Stimulated activated naive CD8-positive, alpha-beta T cell treated with anti-CD3 and anti-CD28 coated beads, Interleukin-15, Interleukin-2, amounts not matched to agents 100 ng/mL and 50 ng/mL, for 24 hours (primary cell): ENCODE measurements at regions not wholly inside any gene's neighbourhood (a gene's known extent, or its start where the extent isn't known, plus 50 kb on each side); places are given as distances from the start of the nearest gene placed in this dataset.
"Not testable (repeated sequence)": the region's sequence is repeated elsewhere in the genome, so short reads cannot be mapped to it uniquely, and the experiment has no call there.

Experiments
- H3K27ac Mint-ChIP-seq: one replicate; pipeline ENCODE4 v1.8.0; 2021; ENCODE audit warnings: mild to moderate bottlenecking, mixed read lengths
- H3K27me3 Mint-ChIP-seq: one replicate; pipeline ENCODE4 v1.8.0; 2021; ENCODE audit warnings: mixed read lengths
- H3K36me3 Mint-ChIP-seq: one replicate; pipeline ENCODE4 v1.8.0; 2021; ENCODE audit warnings: low read depth, mixed read lengths
- H3K4me1 Mint-ChIP-seq: one replicate; pipeline ENCODE4 v1.8.0; 2021; ENCODE audit warnings: low read depth, mixed read lengths
- H3K4me3 Mint-ChIP-seq: one replicate; pipeline ENCODE4 v1.8.0; 2021; ENCODE audit warnings: mild to moderate bottlenecking, mixed read lengths
- H3K9me3 Mint-ChIP-seq: one replicate; pipeline ENCODE4 v1.8.0; 2021; ENCODE audit warnings: mixed read lengths

- not testable (repeated sequence) for H3K36me3 Mint-ChIP-seq, H3K27ac Mint-ChIP-seq, H3K4me3 Mint-ChIP-seq, H3K27me3 Mint-ChIP-seq, H3K9me3 Mint-ChIP-seq, H3K4me1 Mint-ChIP-seq
Measured at GRCh38 chr2:85969367-85969766, 80.6 kb upstream of the ST3GAL5 start.

GRCh38 chr2:85965770-85966169 lies 77.0 kb upstream of the ST3GAL5 start:
- H3K27me3 Mint-ChIP-seq, H3K27ac Mint-ChIP-seq, H3K36me3 Mint-ChIP-seq, H3K4me3 Mint-ChIP-seq, H3K9me3 Mint-ChIP-seq, H3K4me1 Mint-ChIP-seq: not testable (repeated sequence)

DNA sequence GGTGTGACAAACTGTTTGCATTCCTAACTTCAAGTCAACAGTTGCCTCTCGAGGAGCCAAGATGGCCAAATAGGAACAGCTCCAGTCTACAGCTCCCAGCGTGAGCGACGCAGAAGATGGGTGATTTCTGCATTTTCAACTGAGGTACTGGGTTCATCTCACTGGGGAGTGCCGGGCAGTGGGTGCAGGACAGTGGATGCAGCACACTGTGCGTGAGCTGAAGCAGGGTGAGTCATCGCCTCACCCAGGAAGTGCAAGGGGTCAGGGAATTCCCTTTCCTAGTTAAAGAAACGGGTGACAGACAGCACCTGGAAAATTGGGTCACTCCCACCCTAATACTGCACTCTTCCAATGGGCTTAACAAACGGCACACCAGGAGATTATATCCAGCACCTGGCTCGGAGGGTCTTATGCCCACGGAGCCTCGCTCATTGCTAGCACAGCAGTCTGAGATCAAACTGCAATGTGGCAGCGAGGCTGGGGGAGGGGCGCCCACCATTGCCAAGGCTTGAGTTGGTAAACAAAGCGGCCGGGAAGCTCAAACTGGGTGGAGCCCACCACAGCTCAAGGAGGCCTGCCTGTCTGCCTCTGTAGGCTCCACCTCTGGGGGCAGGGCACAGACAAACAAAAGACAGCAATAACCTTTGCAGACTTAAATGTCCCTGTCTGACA lies 75.1 kb upstream of the ST3GAL5 start:
- not testable (repeated sequence) for H3K27ac Mint-ChIP-seq, H3K36me3 Mint-ChIP-seq, H3K9me3 Mint-ChIP-seq, H3K27me3 Mint-ChIP-seq, H3K4me3 Mint-ChIP-seq, H3K4me1 Mint-ChIP-seq

- H3K4me1 Mint-ChIP-seq, result peaks cover 5% of the 10 kb centered on the region
- no peak overlapping the region for H3K27ac Mint-ChIP-seq
- no peaks in the 10 kb centered on the region for H3K9me3 Mint-ChIP-seq
- H3K27me3 Mint-ChIP-seq, result no peaks in the 10 kb centered on the region
- no peak overlapping the region for H3K4me3 Mint-ChIP-seq
- no peaks in the 10 kb centered on the region for H3K36me3 Mint-ChIP-seq
Measured at GRCh38 chr2:85963068-85963467, 74.3 kb upstream of the ST3GAL5 start.

- no peaks in the 10 kb centered on the region for H3K36me3 Mint-ChIP-seq
- H3K4me1 Mint-ChIP-seq, result peaks cover 5% of the 10 kb centered on the region
- no peaks in the 10 kb centered on the region for H3K9me3 Mint-ChIP-seq
- no peak overlapping the region for H3K27ac Mint-ChIP-seq
- no peaks in the 10 kb centered on the region for H3K27me3 Mint-ChIP-seq
- H3K4me3 Mint-ChIP-seq, result no peak overlapping the region
Measured at GRCh38 chr2:85961754-85962153, 73.0 kb upstream of the ST3GAL5 start.

- H3K27me3 Mint-ChIP-seq, result no peaks in the 10 kb centered on the region
- no peaks in the 10 kb centered on the region for H3K9me3 Mint-ChIP-seq
- H3K36me3 Mint-ChIP-seq, result no peaks in the 10 kb centered on the region
- H3K4me1 Mint-ChIP-seq, result peaks cover 5% of the 10 kb centered on the region
- no peak overlapping the region for H3K27ac Mint-ChIP-seq
- no peak overlapping the region for H3K4me3 Mint-ChIP-seq
Measured at GRCh38 chr2:85961053-85961452, 72.3 kb upstream of the ST3GAL5 start.

DNA sequence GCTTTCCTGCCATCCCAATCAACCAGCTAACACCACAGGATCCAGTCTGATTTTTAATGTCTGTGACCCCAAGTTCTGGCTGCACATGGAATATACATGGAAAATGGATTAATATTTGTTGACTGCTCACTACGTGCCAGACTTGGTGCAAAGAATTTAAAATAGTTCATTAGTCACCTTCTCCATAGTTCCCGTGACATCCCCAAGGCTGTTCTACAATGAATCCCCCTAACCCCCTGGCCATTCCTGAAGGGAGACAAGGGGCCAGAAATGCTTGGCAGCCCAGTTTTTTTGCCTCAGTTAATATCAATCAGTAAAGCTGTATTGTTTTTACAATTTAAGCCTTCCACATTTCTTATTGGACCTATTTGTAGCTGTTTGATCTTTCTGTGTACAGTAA lies 71.0 kb upstream of the ST3GAL5 start:
- no peak overlapping the region for H3K27ac Mint-ChIP-seq
- no peaks in the 10 kb centered on the region for H3K9me3 Mint-ChIP-seq
- peaks cover 5% of the 10 kb centered on the region for H3K4me1 Mint-ChIP-seq
- H3K4me3 Mint-ChIP-seq, result no peak overlapping the region
- no peaks in the 10 kb centered on the region for H3K27me3 Mint-ChIP-seq
- H3K36me3 Mint-ChIP-seq, result no peaks in the 10 kb centered on the region

DNA sequence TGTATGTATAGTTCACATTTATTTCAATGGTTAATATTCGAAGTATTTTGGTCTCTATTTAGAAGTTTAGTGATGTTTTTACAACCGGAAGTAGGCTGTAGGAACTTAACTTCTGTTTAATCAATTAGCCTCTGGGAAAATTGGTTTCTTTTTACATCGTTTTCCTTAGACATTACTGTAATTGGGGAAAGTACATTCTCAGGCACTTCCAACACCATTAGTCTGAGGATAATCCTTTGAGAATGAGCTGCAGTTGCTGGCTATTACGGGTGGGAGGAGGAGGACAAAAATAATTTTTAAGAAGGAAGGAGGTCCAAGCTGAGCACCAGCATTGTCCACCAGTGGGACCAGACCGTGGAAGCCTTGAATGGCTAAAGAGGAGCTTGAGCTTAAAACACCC lies 70.4 kb upstream of the ST3GAL5 start:
- no peaks in the 10 kb centered on the region for H3K36me3 Mint-ChIP-seq
- H3K27ac Mint-ChIP-seq, result no peak overlapping the region
- no peaks in the 10 kb centered on the region for H3K27me3 Mint-ChIP-seq
- no peaks in the 10 kb centered on the region for H3K9me3 Mint-ChIP-seq
- H3K4me3 Mint-ChIP-seq, result no peak overlapping the region
- peaks cover 5% of the 10 kb centered on the region for H3K4me1 Mint-ChIP-seq

GRCh38 chr2:85958731-85959130 lies 69.9 kb upstream of the ST3GAL5 start:
- H3K27me3 Mint-ChIP-seq, result no peaks in the 10 kb centered on the region
- H3K36me3 Mint-ChIP-seq, result no peaks in the 10 kb centered on the region
- H3K4me1 Mint-ChIP-seq, result peaks cover 3% of the 10 kb centered on the region
- H3K9me3 Mint-ChIP-seq, result no peaks in the 10 kb centered on the region
- H3K4me3 Mint-ChIP-seq, result no peak overlapping the region
- no peak overlapping the region for H3K27ac Mint-ChIP-seq

DNA sequence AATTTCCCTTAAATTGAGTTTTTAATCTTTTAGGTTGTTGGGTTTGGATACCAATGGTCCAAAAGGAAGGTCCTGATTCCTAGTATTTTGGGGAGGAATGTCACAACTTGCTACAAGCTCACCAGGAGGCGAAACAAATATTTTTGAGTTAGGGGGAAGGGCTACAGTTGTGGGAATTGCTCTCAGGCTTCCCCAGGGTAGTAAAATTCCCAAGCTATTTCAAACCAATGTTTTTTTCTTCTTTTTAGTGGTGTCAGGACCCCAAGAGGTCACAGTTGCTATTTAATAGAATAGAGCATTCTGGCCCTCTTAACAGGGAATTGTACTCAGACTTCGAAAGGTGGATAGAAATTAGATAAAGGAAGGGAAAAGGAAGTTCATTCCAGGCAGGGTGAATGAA lies 68.5 kb upstream of the ST3GAL5 start:
- Mint-ChIP-seq H3K9me3 (no peaks in the 10 kb centered on the region), H3K4me1 (no peaks in the 10 kb centered on the region), H3K4me3 (no peak overlapping the region), H3K27me3 (no peaks in the 10 kb centered on the region), H3K36me3 (no peaks in the 10 kb centered on the region), H3K27ac (no peak overlapping the region)

- no peak overlapping the region for H3K4me3 Mint-ChIP-seq
- H3K36me3 Mint-ChIP-seq, result no peaks in the 10 kb centered on the region
- no peaks in the 10 kb centered on the region for H3K27me3 Mint-ChIP-seq
- no peaks in the 10 kb centered on the region for H3K4me1 Mint-ChIP-seq
- H3K9me3 Mint-ChIP-seq, result no peaks in the 10 kb centered on the region
- H3K27ac Mint-ChIP-seq, result no peak overlapping the region
Measured at GRCh38 chr2:85956646-85957039, 67.9 kb upstream of the ST3GAL5 start.

DNA sequence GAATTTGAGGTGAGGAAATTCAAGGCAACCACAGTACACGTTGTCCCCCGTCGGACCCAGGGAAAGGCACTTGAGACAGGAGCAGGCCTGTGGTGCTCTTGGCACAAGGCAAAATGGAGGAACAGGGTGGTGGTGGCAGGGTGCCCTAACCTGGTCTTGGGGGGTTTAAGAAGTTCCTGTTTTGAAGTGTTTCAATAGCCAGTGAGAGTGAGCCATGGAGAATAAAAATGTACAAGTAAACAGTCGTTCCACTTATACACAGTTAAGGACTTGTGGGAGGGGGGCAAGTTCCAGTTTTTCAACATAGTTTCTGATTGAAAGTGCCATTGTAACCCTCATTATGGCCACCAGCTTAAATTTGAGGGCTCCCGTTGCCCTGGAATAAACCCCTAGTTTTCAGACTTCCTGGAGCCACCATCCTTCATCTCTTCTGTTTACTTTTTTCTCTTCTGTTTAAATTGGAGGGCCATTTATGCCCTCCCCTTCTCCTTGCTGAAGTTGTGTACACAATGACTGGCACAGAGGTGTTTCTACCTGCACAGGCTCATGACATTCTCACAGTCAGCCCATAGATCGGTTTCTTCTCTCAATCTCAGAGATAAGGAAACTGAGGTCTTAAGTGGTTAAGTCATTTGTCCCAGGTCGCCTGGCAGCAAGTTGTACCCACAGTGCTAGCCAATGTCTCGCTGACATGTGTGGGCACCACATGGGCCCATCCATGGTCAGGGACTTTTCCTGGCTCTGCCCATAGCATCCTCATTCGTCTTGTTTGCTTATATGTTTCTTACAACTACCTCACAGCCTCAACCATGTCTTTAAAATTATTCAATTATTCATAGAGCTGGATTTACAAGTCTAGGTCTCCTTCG lies 66.0 kb upstream of the ST3GAL5 start:
- Mint-ChIP-seq H3K4me1 (no peaks in the 10 kb centered on the region), H3K27ac (peak overlapping the region; percentile 47), H3K4me3 (no peak overlapping the region), H3K27me3 (no peaks in the 10 kb centered on the region), H3K36me3 (no peaks in the 10 kb centered on the region), H3K9me3 (no peaks in the 10 kb centered on the region)

GRCh38 chr2:85954192-85954589 lies 65.4 kb upstream of the ST3GAL5 start:
- Mint-ChIP-seq H3K36me3 (no peaks in the 10 kb centered on the region), H3K27ac (no peak overlapping the region), H3K27me3 (no peaks in the 10 kb centered on the region), H3K4me1 (no peaks in the 10 kb centered on the region), H3K4me3 (no peak overlapping the region), H3K9me3 (no peaks in the 10 kb centered on the region)

GRCh38 chr2:85953476-85953875 lies 64.7 kb upstream of the ST3GAL5 start:
- Mint-ChIP-seq H3K4me1 (no peaks in the 10 kb centered on the region), H3K4me3 (no peak overlapping the region), H3K27ac (no peak overlapping the region), H3K27me3 (no peaks in the 10 kb centered on the region), H3K36me3 (no peaks in the 10 kb centered on the region), H3K9me3 (peaks cover 1% of the 10 kb centered on the region)

- no peak overlapping the region for H3K27ac Mint-ChIP-seq
- no peaks in the 10 kb centered on the region for H3K4me1 Mint-ChIP-seq
- peaks cover 7% of the 10 kb centered on the region for H3K9me3 Mint-ChIP-seq
Measured at GRCh38 chr2:85952196-85952734, 63.5 kb upstream of the ST3GAL5 start.

More at GRCh38 chr2:85952196-85952734, 63.5 kb upstream of the ST3GAL5 start:
- Mint-ChIP-seq H3K27me3 (no peaks in the 10 kb centered on the region), H3K36me3 (no peaks in the 10 kb centered on the region), H3K4me3 (no peak overlapping the region)
